Keratinocyte (primary cell): ENCODE measurements at regions not wholly inside any gene's neighbourhood (a gene's known extent, or its start where the extent isn't known, plus 50 kb on each side); places are given as distances from the start of the nearest gene placed in this dataset.

Source experiments
- DNase-seq: peaks from one replicate; pipeline ENCODE4 v3.0.0-alpha.2; 2011; ENCODE audit warnings: low read depth, missing footprints, low spot score
- FAIRE-seq: peaks from 2 replicates; lab custom pipeline; 2011; peaks lifted over from hg19 to GRCh38; lab: Jason Lieb, UNC
- H2AFZ ChIP-seq: 2 replicates; pipeline ENCODE4 v1.6.0; 2012; ENCODE audit warnings: low read length, control low read depth, inconsistent platforms; ENCODE audit not compliant: control insufficient read depth
- H3K27ac ChIP-seq: 2 replicates; pipeline ENCODE4 v1.5.1; 2011; ENCODE audit warnings: low read length; ENCODE audit not compliant: control insufficient read depth, insufficient read depth
- H3K27me3 ChIP-seq: 3 replicates; pipeline ENCODE4 v1.6.0; 2011; ENCODE audit warnings: low read length; ENCODE audit not compliant: control insufficient read depth, insufficient read depth; ENCODE audit errors: extremely low read depth
- H3K36me3 ChIP-seq, 2 experiments: 2 replicates in 1 of 2; 3 replicates in 1 of 2; pipeline ENCODE4 v1.5.1; 2011; ENCODE audit warnings: low read length in 2 of 2, mild to moderate bottlenecking in 1 of 2; ENCODE audit not compliant: control insufficient read depth in 2 of 2, insufficient read depth in 2 of 2; ENCODE audit errors: extremely low read depth in 1 of 2
- H3K4me1 ChIP-seq: 3 replicates; pipeline ENCODE4 v1.5.1; 2011; ENCODE audit warnings: low read length; ENCODE audit not compliant: control insufficient read depth, insufficient read depth; ENCODE audit errors: extremely low read depth
- H3K4me2 ChIP-seq: 3 replicates; pipeline ENCODE4 v1.6.0; 2011; ENCODE audit warnings: low read depth, low read length; ENCODE audit not compliant: control insufficient read depth, insufficient read depth; ENCODE audit errors: extremely low read depth
- H3K4me3 ChIP-seq, 3 experiments: fragments of 200-600 bp in 1 of 3; sonication (generic) in 1 of 3; 2 replicates in 2 of 3; 3 replicates in 1 of 3; pipeline ENCODE4 v1.5.1; 2011 to 2016; ENCODE audit warnings: low read length in 3 of 3, mild to moderate bottlenecking in 3 of 3, control low read depth in 2 of 3, inconsistent platforms in 1 of 3, low read depth in 1 of 3, mixed read lengths in 1 of 3, mixed run types in 1 of 3, moderate library complexity in 1 of 3; ENCODE audit not compliant: control insufficient read depth in 2 of 3, insufficient read depth in 2 of 3; ENCODE audit errors: extremely low read depth in 1 of 3
- H3K79me2 ChIP-seq: 2 replicates; pipeline ENCODE4 v1.6.0; 2012; ENCODE audit warnings: low read length; ENCODE audit not compliant: control insufficient read depth, insufficient read depth
- H3K9ac ChIP-seq: 3 replicates; pipeline ENCODE4 v1.6.0; 2011; ENCODE audit warnings: low read length; ENCODE audit not compliant: control insufficient read depth, insufficient read depth; ENCODE audit errors: extremely low read depth
- H3K9me1 ChIP-seq: 3 replicates; pipeline ENCODE4 v1.6.0; 2011; ENCODE audit warnings: low read length; ENCODE audit not compliant: control insufficient read depth, insufficient read depth; ENCODE audit errors: extremely low read depth
- H3K9me3 ChIP-seq: 2 replicates; pipeline ENCODE4 v1.5.1; 2012; ENCODE audit warnings: low read depth, low read length; ENCODE audit not compliant: control insufficient read depth
- H4K20me1 ChIP-seq: 3 replicates; pipeline ENCODE4 v1.6.0; 2011; ENCODE audit warnings: low read length; ENCODE audit not compliant: control insufficient read depth, insufficient read depth; ENCODE audit errors: extremely low read depth
- EZH2 ChIP-seq: IDR thresholded peaks from one replicate; pipeline ENCODE4 v1.6.1; 2012; ENCODE audit warnings: inconsistent platforms, mild to moderate bottlenecking, low read length, moderate library complexity
- dilution Hi-C: fragments of 300-500 bp; cut with MboI; formaldehyde crosslinking; loops from one replicate; pipeline ENCODE4 v1.7.0; 2020; ENCODE audit warnings: low sequenced_read_pairs; ENCODE audit not compliant: extremely low pct_ligation_motif_present
- TF ChIP-seq, protein P1 (sequence below), 3 experiments: IDR thresholded peaks in 1 of 3; conservative IDR thresholded peaks in 1 of 3; optimal IDR thresholded peaks in 1 of 3; 2 replicates in 2 of 3; 3 replicates in 1 of 3; pipeline versions ENCODE3 to v1.5.1; 2011; ENCODE audit warnings: low read length in 3 of 3, mild to moderate bottlenecking in 3 of 3, moderate library complexity in 2 of 3, control low read depth in 1 of 3, inconsistent platforms in 1 of 3; ENCODE audit not compliant: insufficient read depth in 2 of 3; ENCODE audit errors: extremely low read depth in 1 of 3

DNA sequence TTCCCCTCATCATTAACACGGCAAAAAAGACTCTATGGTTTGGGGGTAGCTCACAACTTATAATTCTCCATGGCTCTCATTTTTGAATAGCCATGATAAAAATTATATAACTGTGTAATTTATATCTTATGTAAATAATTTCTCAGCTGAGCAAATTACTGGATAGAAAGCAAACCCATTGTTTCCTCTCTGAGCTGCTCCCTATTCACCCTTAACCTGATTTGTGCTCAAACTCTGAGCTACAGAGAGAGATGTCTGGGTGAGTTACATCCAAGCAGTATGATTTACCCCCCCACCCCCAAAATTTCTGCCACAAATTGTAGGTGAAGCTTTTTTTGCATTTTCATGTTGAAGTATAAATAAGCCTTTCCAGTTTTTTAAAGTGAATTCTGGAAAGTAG, 123.7 kb downstream of the TFCP2L1 start:
- no peak overlapping the region for H3K9ac ChIP-seq

DNA sequence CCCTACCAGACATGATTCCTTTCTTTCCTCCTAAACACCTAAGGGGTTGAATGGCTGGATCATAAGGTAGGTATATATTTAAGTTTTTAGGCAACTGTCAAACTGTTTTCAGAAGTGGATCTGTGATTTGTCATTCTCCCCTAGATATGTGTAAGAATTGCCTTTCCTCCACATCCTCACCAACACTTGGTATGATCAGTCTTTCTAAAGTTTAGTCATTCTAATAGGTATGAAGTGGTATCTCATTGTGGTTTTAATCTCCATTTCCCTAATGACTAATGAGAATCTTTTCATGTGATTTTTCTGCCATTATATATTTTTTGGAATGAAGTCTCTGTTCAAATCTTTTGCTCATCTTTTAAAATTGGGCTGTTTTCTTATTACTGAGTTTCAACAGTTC, 122.1 kb downstream of the TFCP2L1 start:
- no peak overlapping the region for H3K9ac ChIP-seq
- DNase-seq (no peak), FAIRE-seq (no peak)
- dilution Hi-C loops, result no loop called here
- H3K9me1 ChIP-seq, result no peaks in the 10 kb centered on the region
- peaks cover 2% of the 10 kb centered on the region for H3K9me3 ChIP-seq
- H3K4me3 ChIP-seq, result no peak overlapping the region
- H4K20me1 ChIP-seq, result no peaks in the 10 kb centered on the region
- no peak for TF ChIP-seq EZH2
- TF ChIP-seq, protein P1, sequence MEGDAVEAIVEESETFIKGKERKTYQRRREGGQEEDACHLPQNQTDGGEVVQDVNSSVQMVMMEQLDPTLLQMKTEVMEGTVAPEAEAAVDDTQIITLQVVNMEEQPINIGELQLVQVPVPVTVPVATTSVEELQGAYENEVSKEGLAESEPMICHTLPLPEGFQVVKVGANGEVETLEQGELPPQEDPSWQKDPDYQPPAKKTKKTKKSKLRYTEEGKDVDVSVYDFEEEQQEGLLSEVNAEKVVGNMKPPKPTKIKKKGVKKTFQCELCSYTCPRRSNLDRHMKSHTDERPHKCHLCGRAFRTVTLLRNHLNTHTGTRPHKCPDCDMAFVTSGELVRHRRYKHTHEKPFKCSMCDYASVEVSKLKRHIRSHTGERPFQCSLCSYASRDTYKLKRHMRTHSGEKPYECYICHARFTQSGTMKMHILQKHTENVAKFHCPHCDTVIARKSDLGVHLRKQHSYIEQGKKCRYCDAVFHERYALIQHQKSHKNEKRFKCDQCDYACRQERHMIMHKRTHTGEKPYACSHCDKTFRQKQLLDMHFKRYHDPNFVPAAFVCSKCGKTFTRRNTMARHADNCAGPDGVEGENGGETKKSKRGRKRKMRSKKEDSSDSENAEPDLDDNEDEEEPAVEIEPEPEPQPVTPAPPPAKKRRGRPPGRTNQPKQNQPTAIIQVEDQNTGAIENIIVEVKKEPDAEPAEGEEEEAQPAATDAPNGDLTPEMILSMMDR (optimal IDR thresholded peaks at IDR 0.05 in 1 of 3, IDR thresholded peaks at IDR 0.05 in 1 of 3, conservative IDR thresholded peaks at IDR 0.05 in 1 of 3; ENCODE audit: extremely low read depth in 1 of 3, insufficient read depth in 2 of 3, low read length in 3 of 3), result no peak
- H3K27ac ChIP-seq, result no peak overlapping the region
- no peaks in the 10 kb centered on the region for H3K27me3 ChIP-seq
- no peaks in the 10 kb centered on the region for H3K36me3 ChIP-seq
- no peaks in the 10 kb centered on the region for H3K79me2 ChIP-seq
- no peak overlapping the region for H3K4me2 ChIP-seq
- no peak overlapping the region for H2AFZ ChIP-seq
- H3K4me1 ChIP-seq, result no peaks in the 10 kb centered on the region

More for the DNA sequence above, 123.7 kb downstream of the TFCP2L1 start:
- peaks cover 6% of the 10 kb centered on the region for H3K9me3 ChIP-seq
- TF ChIP-seq EZH2, result no peak
- TF ChIP-seq, protein P1 (optimal IDR thresholded peaks at IDR 0.05 in 1 of 3, IDR thresholded peaks at IDR 0.05 in 1 of 3, conservative IDR thresholded peaks at IDR 0.05 in 1 of 3; ENCODE audit: extremely low read depth in 1 of 3, insufficient read depth in 2 of 3, low read length in 3 of 3), result no peak
- no peak overlapping the region for H3K4me2 ChIP-seq
- no peak overlapping the region for H3K4me3 ChIP-seq
- H3K36me3 ChIP-seq, result no peaks in the 10 kb centered on the region
- FAIRE-seq, result no peak
- no peaks in the 10 kb centered on the region for H3K27me3 ChIP-seq
- no peak overlapping the region for H3K27ac ChIP-seq
- H3K9me1 ChIP-seq, result no peaks in the 10 kb centered on the region
- H4K20me1 ChIP-seq, result no peaks in the 10 kb centered on the region
- dilution Hi-C loops, result no loop called here
- H2AFZ ChIP-seq, result no peak overlapping the region
- no peaks in the 10 kb centered on the region for H3K79me2 ChIP-seq
- no peak for DNase-seq
- no peaks in the 10 kb centered on the region for H3K4me1 ChIP-seq
